NCI-H2227 (cell line): ENCODE measurements at regions not wholly inside any gene's neighbourhood (a gene's known extent, or its start where the extent isn't known, plus 50 kb on each side); places are given as distances from the start of the nearest gene placed in this dataset.
"Not testable (repeated sequence)": the region's sequence is repeated elsewhere in the genome, so short reads cannot be mapped to it uniquely, and the experiment has no call there.

ENCODE experiments used
- DNase-seq: peaks from one replicate; lab custom pipeline; 2025; ENCODE audit not compliant: unreplicated experiment; lab: John Stamatoyannopoulos, UW

DNA sequence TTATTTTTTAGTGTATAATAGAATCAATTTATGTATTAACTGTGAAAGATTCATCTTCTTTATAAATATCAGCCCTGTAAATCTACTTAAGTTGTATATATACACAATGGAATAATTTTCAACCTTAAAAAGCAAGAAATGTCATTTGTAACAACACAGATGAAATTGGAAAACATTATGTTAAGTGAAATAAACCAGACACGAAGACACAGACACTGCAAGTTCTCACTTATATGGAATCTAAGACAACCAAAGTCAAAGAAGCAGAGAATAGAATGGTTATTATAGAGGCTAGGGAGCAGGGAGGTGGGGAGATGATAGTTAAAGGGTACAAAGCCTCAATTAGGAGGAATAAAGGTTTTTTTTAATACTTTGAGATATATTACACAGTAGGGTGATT lies 1404.4 kb downstream of the HACE1 start:
- DNase-seq: no peak

DNA sequence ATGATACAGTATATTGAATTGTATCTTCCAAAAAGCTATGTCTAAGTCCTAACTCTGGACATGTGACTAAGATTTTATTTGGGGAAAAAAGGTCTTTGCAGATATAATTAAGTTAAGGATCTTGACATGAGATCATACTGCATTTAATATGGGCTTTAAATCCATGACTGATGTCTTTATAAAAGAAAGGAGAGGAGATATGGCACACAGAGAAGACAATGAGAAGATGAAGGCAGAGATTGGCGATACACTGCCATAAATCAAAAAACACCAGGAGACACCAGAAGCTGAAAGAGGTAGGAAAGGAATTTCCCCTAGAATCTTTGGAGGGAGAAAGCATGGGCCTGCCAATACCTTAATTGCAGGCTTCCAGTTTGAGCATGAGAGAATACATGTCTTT lies 1450.2 kb downstream of the HACE1 start:
- no peak for DNase-seq

DNA sequence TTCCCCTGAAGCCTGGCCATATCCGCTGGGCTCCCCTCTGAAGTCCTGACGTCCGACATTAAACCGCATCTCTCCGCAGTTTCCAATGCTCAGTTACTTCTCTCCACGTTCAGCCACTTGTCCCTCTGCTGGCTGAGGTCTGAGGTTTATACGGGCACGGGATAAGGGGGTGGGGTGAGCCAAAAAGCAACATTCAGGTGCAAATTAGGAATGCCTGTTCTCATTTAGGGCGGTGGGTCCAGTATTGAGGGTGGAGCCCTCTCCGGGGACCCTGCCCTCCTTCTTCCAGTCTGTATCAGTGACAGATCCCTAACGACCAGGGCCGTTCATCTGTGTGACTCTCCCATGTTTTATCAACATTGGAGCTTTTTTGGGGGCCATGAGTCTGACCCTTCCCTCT lies 1454.4 kb downstream of the HACE1 start:
- DNase-seq: no peak

DNA sequence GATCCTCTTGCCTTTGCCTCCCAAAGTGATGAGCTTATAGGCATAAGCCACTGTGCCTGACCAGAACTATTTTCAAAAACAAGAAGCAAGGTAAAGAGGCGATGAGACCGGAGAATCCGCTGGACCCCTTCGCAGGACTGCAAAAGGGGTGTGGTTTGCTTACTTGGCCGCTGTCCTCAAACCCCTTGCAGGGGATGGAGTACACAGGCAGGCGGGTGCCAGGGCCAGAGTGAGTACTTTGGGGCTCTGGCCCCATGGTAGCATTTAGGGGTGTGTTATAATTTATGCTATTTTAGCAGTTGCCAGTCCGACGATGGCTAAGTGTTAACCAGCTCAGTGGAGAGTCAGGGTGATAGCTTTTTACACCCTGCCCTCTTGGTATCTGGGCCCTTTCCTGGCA lies 1454.9 kb downstream of the HACE1 start:
- no peak for DNase-seq

GRCh38 chr6:103396768-103397167 lies 1463.0 kb downstream of the HACE1 start:
- DNase-seq: no peak

DNA sequence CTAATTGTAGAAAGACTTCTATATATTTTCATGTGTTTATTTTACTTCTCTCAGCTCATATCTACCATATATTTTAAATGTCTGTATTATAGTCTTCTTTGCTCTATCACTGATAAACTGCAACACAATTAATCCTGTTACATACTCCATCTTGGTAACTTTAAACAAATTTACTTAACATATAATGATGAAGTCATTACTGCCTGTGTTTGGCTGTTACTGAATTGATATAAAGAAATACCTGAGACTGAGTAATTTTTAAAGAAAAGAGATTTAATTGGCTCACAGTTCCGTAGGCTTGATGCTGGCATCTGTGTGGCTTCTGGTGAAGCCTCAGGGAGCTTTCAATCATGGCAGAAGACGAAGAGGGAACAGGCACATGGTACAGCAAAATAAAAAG lies 1480.4 kb downstream of the HACE1 start:
- no peak for DNase-seq

GRCh38 chr6:103367212-103367611 lies 1492.5 kb downstream of the HACE1 start:
- DNase-seq: no peak

GRCh38 chr6:103356531-103356930 lies 1503.2 kb downstream of the HACE1 start:
- no peak for DNase-seq

DNA sequence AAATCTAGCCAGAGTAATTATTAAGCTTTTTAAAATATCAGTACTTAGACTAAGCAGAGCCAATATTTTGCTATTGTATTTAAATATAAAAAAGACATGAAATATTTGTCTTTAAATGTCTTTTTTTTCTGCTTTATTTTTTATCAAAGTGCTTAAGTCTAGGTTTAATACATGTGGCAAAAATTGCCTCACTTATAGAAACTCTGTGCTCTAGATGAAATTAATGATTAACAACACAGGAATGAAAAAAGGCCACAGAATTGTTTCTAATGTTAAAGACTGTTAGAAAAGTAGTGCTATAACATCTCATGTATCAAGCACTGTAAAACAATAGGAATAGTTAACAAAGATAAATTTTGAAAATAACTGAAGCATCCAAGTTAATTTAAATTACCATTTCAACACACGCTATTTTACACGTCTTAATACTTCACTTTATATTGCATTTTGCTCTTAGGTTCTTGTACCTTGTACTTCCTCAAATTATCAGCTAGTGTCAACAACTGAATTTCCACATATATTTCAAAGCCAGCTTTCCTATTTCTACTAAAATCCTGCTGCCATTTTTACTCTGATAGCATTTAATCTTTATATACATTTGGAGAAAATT lies 1515.1 kb downstream of the HACE1 start:
- DNase-seq: no peak

- DNase-seq: no peak
Observed at GRCh38 chr6:103335412-103335811, 1524.3 kb downstream of the HACE1 start.

- DNase-seq: no peak
Observed at GRCh38 chr6:103326760-103327757, 1532.7 kb downstream of the HACE1 start.

DNA sequence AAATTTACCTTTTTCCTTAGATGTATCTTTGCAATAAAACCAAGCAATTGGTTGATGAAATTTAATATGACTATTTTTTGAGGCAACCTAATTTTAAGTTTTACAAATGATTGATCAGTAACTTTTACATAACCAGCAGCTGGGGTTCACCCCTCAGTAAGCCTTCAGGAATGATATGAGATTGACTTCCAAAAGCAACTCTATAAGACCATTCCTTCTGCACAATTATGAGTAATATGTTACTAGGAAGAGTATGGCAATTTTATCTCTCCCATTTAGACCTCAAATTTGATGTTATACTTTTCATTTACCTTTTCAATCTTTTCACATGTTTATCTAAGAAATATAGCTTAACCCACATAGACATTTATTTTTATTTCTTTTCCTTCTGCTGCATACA lies 1546.3 kb downstream of the HACE1 start:
- DNase-seq: no peak

- not testable (repeated sequence) for DNase-seq
Observed at GRCh38 chr6:103294376-103294775, 1565.3 kb downstream of the HACE1 start.

DNA sequence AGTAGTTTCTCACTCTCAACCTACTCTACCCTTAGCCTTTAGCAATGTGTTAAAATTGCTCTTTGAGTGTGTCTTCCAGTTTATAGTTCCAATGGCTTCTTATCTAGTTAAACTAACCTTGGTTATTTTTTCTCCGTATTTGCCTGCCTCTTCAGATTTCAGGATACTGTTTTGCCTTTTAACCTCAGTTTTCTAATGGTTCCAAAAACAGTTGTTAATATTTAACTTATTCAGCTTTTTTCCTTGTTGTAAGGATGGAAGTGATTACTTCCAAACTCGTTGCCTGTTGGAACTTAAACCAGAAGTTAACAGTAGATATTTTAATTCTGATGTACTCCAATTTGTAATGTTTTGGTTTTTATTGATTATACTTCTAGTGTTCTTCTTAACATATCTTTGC lies 1574.9 kb downstream of the HACE1 start:
- no peak for DNase-seq

- DNase-seq: no peak
Observed at GRCh38 chr6:103280417-103280816, 1579.3 kb downstream of the HACE1 start.

DNA sequence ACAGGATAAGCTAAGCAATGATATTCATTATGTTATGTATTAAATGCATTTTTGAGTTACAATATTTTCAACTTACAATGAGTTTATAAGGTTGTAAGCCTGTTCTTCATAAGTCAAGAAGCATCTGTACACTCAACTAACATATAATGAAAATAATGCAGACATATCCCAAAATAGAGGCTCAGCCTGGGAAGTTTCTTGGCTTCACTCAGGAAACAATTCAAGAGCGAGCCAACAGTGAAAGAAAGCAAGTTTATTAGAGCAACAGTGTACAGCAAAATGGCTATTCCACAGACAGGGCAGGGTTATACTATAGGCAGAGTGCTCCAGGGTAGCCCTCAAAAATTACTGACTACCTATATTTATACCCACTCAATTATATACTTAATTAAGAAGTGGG lies 1581.8 kb downstream of the HACE1 start:
- DNase-seq: no peak

- no peak for DNase-seq
Observed at GRCh38 chr6:103273048-103273447, 1586.7 kb downstream of the HACE1 start.

DNA sequence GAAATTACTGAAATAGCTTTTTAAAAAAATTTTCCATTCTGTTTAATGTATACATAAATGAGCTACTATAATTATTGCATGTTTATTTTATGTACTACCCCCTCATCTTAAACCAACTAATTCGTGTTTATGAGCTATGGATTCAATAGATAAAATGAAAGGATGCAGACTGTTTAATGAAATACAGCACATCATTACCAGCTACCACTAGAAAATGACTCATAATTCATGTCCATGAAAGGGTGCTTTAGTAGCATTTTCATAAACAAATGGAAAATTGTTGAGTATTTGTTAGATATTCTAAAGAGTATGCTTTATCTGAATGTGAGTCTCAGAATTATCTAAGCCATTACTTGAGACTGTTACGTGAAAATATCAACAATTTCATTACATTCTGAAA lies 1590.1 kb downstream of the HACE1 start:
- no peak for DNase-seq

GRCh38 chr6:103268335-103268734 lies 1591.4 kb downstream of the HACE1 start:
- DNase-seq: no peak

- DNase-seq: no peak
Observed at GRCh38 chr6:103264020-103264419, 1595.7 kb downstream of the HACE1 start.

DNA sequence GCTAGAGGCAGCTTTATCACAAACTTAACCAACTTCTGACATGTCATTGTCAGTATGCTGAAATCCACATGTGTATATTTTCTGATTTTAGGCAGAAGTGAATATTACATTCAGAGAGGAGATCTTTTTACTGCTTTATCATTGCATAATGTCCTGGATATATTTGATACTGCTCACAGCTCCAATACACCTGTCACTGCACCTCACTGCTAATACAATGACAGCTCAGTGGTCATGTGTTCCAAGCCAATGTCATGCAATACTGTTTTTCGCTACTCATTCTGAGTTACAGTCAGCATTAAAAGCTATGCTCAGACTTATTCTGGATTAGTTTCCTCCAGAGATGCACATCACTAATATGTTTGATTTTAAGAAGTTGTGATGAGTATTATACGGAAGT lies 1604.6 kb downstream of the HACE1 start:
- no peak for DNase-seq

- no peak for DNase-seq
Observed at GRCh38 chr6:103236923-103237322, 1622.8 kb downstream of the HACE1 start.
